ENCODE measurements at regions not wholly inside any gene's neighbourhood (a gene's known extent, or its start where the extent isn't known, plus 50 kb on each side); places are given as distances from the start of the nearest gene placed in this dataset.

DNA sequence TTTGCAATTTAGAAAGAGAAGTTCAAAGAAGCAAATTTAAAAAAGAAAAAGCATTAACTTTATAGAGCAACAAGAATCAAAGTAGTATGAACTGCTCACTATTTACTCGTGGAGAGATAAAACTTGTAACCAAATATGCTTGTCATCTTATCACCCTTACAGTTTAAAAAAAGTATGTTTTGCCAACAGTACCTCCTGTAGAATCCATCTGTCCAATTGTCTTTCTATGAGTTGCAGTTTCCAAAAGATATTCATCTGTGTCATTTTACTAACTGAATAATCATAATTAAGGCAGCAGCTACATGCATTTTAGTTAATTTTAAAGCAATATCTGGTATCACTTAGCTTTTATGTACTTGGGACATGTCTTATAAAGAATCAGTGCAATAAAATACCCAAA is 1112.3 kb downstream of the DSC3 start:
- Histone ChIP-seq H3K4me1 (ENCODE audit: insufficient read depth, low read length, poor library complexity, severe bottlenecking) (no peaks in the 10 kb centered on the region), H3K4me3 (ENCODE audit: low read depth, low read length, poor library complexity, severe bottlenecking) (no peak overlapping the region), H3K9me3 (ENCODE audit: low read depth, low read length, poor library complexity, severe bottlenecking) (no peaks in the 10 kb centered on the region), H3K27me3 (replicated peaks; ENCODE audit: insufficient read depth, low read depth, low read length, poor library complexity) (no peaks in the 10 kb centered on the region), H3K36me3 (ENCODE audit: insufficient read depth, low read length, poor library complexity, severe bottlenecking) (no peaks in the 10 kb centered on the region), H3K27ac (ENCODE audit: low read depth, low read length, poor library complexity, severe bottlenecking) (no peak overlapping the region)
- POLR2A ChIA-PET (ENCODE audit: low non-redundant PET) = no interaction called here
- DNase-seq (ENCODE audit: low spot score) = no peak
- intact Hi-C loops (cut with micrococcal nuclease; ENCODE audit: unreplicated experiment) = no loop called here
- CTCF ChIA-PET = no interaction called here
- no TSS peak for BruUV-seq (replicated peaks)
- no peak for TF ChIP-seq EZH2 (IDR thresholded peaks at IDR 0.05; ENCODE audit: borderline replicate concordance, low read depth, low read length, poor library complexity, severe bottlenecking)
- TF ChIP-seq, protein P1, sequence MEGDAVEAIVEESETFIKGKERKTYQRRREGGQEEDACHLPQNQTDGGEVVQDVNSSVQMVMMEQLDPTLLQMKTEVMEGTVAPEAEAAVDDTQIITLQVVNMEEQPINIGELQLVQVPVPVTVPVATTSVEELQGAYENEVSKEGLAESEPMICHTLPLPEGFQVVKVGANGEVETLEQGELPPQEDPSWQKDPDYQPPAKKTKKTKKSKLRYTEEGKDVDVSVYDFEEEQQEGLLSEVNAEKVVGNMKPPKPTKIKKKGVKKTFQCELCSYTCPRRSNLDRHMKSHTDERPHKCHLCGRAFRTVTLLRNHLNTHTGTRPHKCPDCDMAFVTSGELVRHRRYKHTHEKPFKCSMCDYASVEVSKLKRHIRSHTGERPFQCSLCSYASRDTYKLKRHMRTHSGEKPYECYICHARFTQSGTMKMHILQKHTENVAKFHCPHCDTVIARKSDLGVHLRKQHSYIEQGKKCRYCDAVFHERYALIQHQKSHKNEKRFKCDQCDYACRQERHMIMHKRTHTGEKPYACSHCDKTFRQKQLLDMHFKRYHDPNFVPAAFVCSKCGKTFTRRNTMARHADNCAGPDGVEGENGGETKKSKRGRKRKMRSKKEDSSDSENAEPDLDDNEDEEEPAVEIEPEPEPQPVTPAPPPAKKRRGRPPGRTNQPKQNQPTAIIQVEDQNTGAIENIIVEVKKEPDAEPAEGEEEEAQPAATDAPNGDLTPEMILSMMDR (conservative IDR thresholded peaks at IDR 0.05; ENCODE audit: low read depth, low read length) = no peak

DNA sequence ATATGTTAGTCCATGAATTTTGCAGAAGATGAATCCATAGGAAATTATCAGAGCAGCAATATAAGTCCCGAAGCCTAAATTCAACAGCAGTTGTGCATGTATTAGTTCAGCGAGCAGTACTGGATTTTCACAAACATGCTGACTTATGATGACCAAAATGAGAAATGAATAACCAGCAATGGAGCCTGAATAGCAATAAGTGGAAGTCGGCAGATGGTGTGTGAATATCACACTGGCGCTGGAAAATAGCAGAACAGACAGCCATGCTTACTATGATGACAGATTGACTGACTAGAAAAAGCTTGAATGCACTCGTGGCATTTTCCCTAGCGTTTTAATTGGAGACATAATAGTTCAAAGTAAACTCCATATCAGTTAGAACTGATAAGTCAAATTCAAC is 1114.5 kb downstream of the DSC3 start:
- intact Hi-C loops (cut with micrococcal nuclease; ENCODE audit: unreplicated experiment) = no loop called here
- POLR2A ChIA-PET (ENCODE audit: low non-redundant PET) = no interaction called here

DNA sequence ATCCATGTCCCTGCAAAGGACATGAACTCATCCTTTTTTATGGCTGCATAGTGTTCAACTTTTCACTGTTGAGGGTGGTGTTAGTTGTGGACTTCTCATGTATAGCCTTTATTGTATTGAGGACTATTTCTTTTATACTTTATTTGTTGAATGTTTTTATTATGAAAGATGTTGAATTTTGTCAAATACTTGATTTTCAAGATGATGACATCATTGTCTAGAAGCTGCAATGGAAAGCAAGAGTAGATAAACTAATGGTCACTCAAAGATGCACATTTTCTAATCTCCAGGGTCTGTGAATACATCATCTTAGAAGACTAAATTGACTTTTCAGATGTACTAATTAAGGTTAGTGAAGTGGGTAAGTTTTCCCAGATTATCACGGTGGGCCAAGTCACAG is 1117.0 kb downstream of the DSC3 start:
- Histone ChIP-seq H3K4me3 (ENCODE audit: low read depth, low read length, poor library complexity, severe bottlenecking) (no peak overlapping the region), H3K27ac (ENCODE audit: low read depth, low read length, poor library complexity, severe bottlenecking) (no peak overlapping the region), H3K9me3 (ENCODE audit: low read depth, low read length, poor library complexity, severe bottlenecking) (no peaks in the 10 kb centered on the region), H3K36me3 (ENCODE audit: insufficient read depth, low read length, poor library complexity, severe bottlenecking) (no peaks in the 10 kb centered on the region), H3K27me3 (replicated peaks; ENCODE audit: insufficient read depth, low read depth, low read length, poor library complexity) (no peaks in the 10 kb centered on the region), H3K4me1 (ENCODE audit: insufficient read depth, low read length, poor library complexity, severe bottlenecking) (no peaks in the 10 kb centered on the region)
- DNase-seq (ENCODE audit: low spot score) = no peak
- TF ChIP-seq EZH2 (IDR thresholded peaks at IDR 0.05; ENCODE audit: borderline replicate concordance, low read depth, low read length, poor library complexity, severe bottlenecking) = no peak
- TF ChIP-seq, protein P1 (conservative IDR thresholded peaks at IDR 0.05; ENCODE audit: low read depth, low read length) = no peak
- ChIA-PET POLR2A (ENCODE audit: low non-redundant PET) (no interaction called here), CTCF (no interaction called here)
- intact Hi-C loops (cut with micrococcal nuclease; ENCODE audit: unreplicated experiment) = no loop called here
- no TSS peak for BruUV-seq (replicated peaks)

More for the DNA sequence above, 1114.5 kb downstream of the DSC3 start:
- H3K9me3 ChIP-seq (ENCODE audit: low read depth, low read length, poor library complexity, severe bottlenecking) = no peaks in the 10 kb centered on the region
- H3K36me3 ChIP-seq (ENCODE audit: insufficient read depth, low read length, poor library complexity, severe bottlenecking) = no peaks in the 10 kb centered on the region
- no peak for DNase-seq (ENCODE audit: low spot score)
- CTCF ChIA-PET = no interaction called here
- H3K27me3 ChIP-seq (replicated peaks; ENCODE audit: insufficient read depth, low read depth, low read length, poor library complexity) = no peaks in the 10 kb centered on the region
- no peaks in the 10 kb centered on the region for H3K4me1 ChIP-seq (ENCODE audit: insufficient read depth, low read length, poor library complexity, severe bottlenecking)
- no peak overlapping the region for H3K27ac ChIP-seq (ENCODE audit: low read depth, low read length, poor library complexity, severe bottlenecking)
- TF ChIP-seq, protein P1 (conservative IDR thresholded peaks at IDR 0.05; ENCODE audit: low read depth, low read length) = no peak
- no peak for TF ChIP-seq EZH2 (IDR thresholded peaks at IDR 0.05; ENCODE audit: borderline replicate concordance, low read depth, low read length, poor library complexity, severe bottlenecking)
- H3K4me3 ChIP-seq (ENCODE audit: low read depth, low read length, poor library complexity, severe bottlenecking) = no peak overlapping the region
- BruUV-seq (replicated peaks) = no TSS peak

Data from A673 (cell line).